ENCODE measurements at regions not wholly inside any gene's neighbourhood (a gene's known extent, or its start where the extent isn't known, plus 50 kb on each side); places are given as distances from the start of the nearest gene placed in this dataset.

DNA sequence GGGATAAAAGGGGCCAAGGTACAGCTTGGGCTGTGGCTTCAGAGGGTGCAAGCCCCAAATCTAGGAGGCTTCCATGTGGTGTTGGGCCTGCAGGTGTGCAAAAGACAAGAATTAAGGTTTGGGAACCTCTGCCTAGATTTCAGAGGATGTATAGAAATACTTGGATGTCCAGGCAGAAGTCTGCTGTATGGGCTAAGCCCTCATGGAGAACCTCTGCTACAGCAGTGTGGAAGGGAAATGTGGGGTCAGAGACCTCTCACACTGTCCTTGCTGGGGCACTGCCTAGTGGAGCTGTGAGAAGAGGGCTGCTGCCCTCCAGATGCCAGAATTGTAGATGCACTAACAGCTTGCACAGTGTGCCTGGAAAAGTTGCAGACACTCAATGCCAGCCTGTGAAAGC is 880.6 kb upstream of the ID2 start:
- intact Hi-C loops (cut with DNase I; ENCODE audit: low total_unique reads) = no loop called here
- TF ChIP-seq, protein P1, sequence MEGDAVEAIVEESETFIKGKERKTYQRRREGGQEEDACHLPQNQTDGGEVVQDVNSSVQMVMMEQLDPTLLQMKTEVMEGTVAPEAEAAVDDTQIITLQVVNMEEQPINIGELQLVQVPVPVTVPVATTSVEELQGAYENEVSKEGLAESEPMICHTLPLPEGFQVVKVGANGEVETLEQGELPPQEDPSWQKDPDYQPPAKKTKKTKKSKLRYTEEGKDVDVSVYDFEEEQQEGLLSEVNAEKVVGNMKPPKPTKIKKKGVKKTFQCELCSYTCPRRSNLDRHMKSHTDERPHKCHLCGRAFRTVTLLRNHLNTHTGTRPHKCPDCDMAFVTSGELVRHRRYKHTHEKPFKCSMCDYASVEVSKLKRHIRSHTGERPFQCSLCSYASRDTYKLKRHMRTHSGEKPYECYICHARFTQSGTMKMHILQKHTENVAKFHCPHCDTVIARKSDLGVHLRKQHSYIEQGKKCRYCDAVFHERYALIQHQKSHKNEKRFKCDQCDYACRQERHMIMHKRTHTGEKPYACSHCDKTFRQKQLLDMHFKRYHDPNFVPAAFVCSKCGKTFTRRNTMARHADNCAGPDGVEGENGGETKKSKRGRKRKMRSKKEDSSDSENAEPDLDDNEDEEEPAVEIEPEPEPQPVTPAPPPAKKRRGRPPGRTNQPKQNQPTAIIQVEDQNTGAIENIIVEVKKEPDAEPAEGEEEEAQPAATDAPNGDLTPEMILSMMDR (IDR thresholded peaks at IDR 0.05) = no peak
- TF ChIP-seq EP300 (IDR thresholded peaks at IDR 0.05) = no peak
- TF ChIP-seq POLR2AphosphoS5 (IDR thresholded peaks at IDR 0.05) = no peak
- no peak for TF ChIP-seq POLR2A (IDR thresholded peaks at IDR 0.05)
- Histone ChIP-seq H3K4me3 (no peak overlapping the region), H3K36me3 (no peaks in the 10 kb centered on the region), H3K9me3 (peaks cover 0 to 18% (median 9%) of the 10 kb centered on the region in 4 donors), H3K27ac (no peak overlapping the region), H3K27me3 (no peaks in the 10 kb centered on the region), H3K4me1 (peaks cover 0 to under 1% (median 0%) of the 10 kb centered on the region in 4 donors)
- no peak for DNase-seq

DNA sequence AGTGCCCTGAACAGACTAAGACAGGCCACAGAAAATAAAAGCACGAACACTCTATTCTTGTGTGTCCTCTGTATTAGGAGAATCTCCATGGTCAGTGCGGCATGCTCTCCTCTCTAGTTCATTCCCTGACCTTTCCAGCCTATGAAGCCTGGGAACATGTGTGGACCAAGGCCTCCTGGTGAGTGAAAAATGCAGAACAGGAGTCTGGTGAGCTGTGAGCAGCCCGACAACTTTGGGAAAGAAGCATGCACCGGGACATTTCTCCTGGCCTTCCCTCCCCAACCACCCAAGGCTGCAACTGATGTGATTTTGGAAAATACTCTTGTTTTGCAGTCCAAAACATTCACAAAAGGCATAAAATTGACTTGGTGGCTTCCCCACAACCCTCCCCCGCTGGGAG is 878.3 kb upstream of the ID2 start:
- Histone ChIP-seq H3K9me3 (peaks cover 0 to 18% (median 9%) of the 10 kb centered on the region in 4 donors), H3K4me1 (no peaks in the 10 kb centered on the region), H3K4me3 (no peak overlapping the region), H3K36me3 (no peaks in the 10 kb centered on the region), H3K27ac (no peak overlapping the region), H3K27me3 (no peaks in the 10 kb centered on the region)
- TF ChIP-seq POLR2A (IDR thresholded peaks at IDR 0.05) (no peak), EP300 (IDR thresholded peaks at IDR 0.05) (no peak), POLR2AphosphoS5 (IDR thresholded peaks at IDR 0.05) (no peak)
- TF ChIP-seq, protein P1 (IDR thresholded peaks at IDR 0.05) = no peak
- intact Hi-C loops (cut with DNase I; ENCODE audit: low total_unique reads) = no loop called here
- no peak for DNase-seq
- WGBS, 5 donors = 93 to 95% (median 93%) methylated on average over 5 of the region's 5 CpGs

DNA sequence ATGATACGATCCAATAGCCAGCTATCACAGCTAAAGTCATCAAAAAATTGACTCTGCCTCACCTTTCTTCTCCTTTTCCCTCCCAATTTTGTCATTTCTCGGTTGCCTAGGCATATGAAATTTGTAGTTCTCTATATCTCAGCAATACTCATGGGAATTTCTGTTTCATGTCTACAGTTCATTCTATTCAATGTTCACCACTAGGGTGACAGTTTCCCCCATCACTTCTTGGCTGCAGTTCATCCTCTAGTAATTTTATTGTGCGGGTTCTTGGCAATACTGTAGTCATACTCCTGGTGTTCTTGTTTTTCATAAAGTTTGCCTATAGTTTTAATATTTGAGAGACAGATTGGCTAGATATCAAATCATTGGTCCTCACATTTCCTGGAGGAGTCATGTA is 872.2 kb upstream of the ID2 start:
- intact Hi-C loops (cut with DNase I; ENCODE audit: low total_unique reads) = no loop called here
- Histone ChIP-seq H3K4me3 (no peak overlapping the region), H3K27ac (no peak overlapping the region), H3K36me3 (no peaks in the 10 kb centered on the region), H3K4me1 (no peaks in the 10 kb centered on the region), H3K27me3 (no peaks in the 10 kb centered on the region), H3K9me3 (no peaks in the 10 kb centered on the region)
- 81 to 86% (median 83%) methylated on average over 3 of the region's 3 CpGs for WGBS, 5 donors
- DNase-seq = no peak
- no peak for TF ChIP-seq EP300 (IDR thresholded peaks at IDR 0.05)
- TF ChIP-seq, protein P1 (IDR thresholded peaks at IDR 0.05) = no peak
- no peak for TF ChIP-seq POLR2A (IDR thresholded peaks at IDR 0.05)
- TF ChIP-seq POLR2AphosphoS5 (IDR thresholded peaks at IDR 0.05) = no peak

DNA sequence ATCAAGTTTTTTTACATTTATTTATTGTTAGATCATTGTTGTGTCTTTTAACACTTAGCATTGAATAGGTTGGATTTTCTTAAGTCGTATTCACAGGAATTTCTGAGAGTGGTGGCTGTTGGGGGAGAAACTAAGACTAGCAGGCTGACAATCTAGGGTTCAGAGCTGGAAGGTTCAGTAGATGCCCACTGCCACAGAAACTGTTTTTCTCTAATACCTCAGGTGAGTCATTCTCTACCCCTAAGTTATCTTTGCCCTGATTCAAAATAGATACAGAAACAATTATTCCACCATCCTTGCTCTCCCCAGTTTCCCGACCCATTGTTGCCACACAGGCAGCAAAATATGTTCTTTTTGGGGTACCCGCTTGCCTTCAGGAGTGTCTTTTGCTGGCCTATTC is 870.8 kb upstream of the ID2 start:
- WGBS, 5 donors = 85 to 92% (median 89%) methylated on average over 3 of the region's 3 CpGs
- no peak for DNase-seq
- Histone ChIP-seq H3K9me3 (no peaks in the 10 kb centered on the region), H3K27ac (no peak overlapping the region), H3K4me1 (no peaks in the 10 kb centered on the region), H3K36me3 (no peaks in the 10 kb centered on the region), H3K4me3 (no peak overlapping the region), H3K27me3 (no peaks in the 10 kb centered on the region)
- intact Hi-C loops (cut with DNase I; ENCODE audit: low total_unique reads) = no loop called here
- no peak for TF ChIP-seq POLR2AphosphoS5 (IDR thresholded peaks at IDR 0.05)
- TF ChIP-seq, protein P1 (IDR thresholded peaks at IDR 0.05) = no peak
